GM12892 (cell line): ENCODE measurements at regions not wholly inside any gene's neighbourhood (a gene's known extent, or its start where the extent isn't known, plus 50 kb on each side); places are given as distances from the start of the nearest gene placed in this dataset.

ENCODE experiments used
- POLR2A ChIP-seq: IDR thresholded peaks from 2 replicates; pipeline ENCODE4 v1.6.1; 2011; ENCODE audit warnings: low read depth, low read length, control low read depth
- POLR2AphosphoS5 ChIP-seq: IDR thresholded peaks from 2 replicates; pipeline ENCODE4 v1.6.1; 2011; ENCODE audit warnings: low read depth, low read length, control low read depth
- TAF1 ChIP-seq: IDR thresholded peaks from 2 replicates; pipeline ENCODE4 v1.6.1; 2011; ENCODE audit warnings: low read depth, mild to moderate bottlenecking, control low read depth, low read length, borderline replicate concordance

DNA sequence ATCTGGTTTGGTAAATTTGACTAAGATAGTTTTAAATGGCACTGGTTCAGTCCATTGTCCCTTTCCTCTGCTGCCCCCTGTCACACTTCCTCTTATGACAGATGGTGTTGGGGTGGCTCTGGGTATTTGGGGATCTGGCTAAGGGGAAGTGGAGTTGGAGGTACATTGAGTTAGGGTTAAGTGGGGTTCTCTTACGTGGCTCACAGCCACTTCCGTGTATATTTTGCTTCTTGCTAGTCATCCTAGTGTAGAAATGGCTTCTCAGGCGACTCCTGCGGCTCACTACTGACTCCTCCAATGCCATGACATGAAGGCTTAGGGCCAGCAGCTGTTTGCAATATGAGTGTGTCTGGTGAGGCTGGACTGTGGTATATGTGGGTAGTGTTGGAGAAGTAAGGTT lies 187.0 kb downstream of the HAUS1 start:
- TF ChIP-seq POLR2A (no peak), POLR2AphosphoS5 (no peak), TAF1 (no peak)
